Cardiac muscle cell (in vitro differentiated cells and primary cell): ENCODE measurements at regions not wholly inside any gene's neighbourhood (a gene's known extent, or its start where the extent isn't known, plus 50 kb on each side); places are given as distances from the start of the nearest gene placed in this dataset.
A peak's percentile ranks its signal among the peaks of the same experiment; 100 is the strongest.

ENCODE experiments used
- DNase-seq, 2 donors: peaks; one replicate each; pipeline versions ENCODE4 v3.0.0 to v3.0.0-alpha.2; 2010 to 2017; ENCODE audit warnings: low read depth in 1 of 2, low spot score in 1 of 2
- H3K27ac ChIP-seq: fragments of 200-600 bp; sonication (generic); 2 replicates; pipeline ENCODE4 v1.5.1; 2016
- H3K27me3 ChIP-seq: fragments of 200-600 bp; sonication (generic); 2 replicates; pipeline ENCODE4 v1.6.0; 2016; ENCODE audit warnings: control low read depth
- H3K36me3 ChIP-seq: fragments of 200-600 bp; sonication (generic); 2 replicates; pipeline ENCODE4 v1.5.1; 2016; ENCODE audit warnings: control low read depth
- H3K4me1 ChIP-seq: fragments of 200-600 bp; sonication (generic); 2 replicates; pipeline ENCODE4 v1.8.1; 2017; ENCODE audit warnings: low read depth, mild to moderate bottlenecking, mixed run types
- H3K4me3 ChIP-seq: fragments of 200-600 bp; sonication (generic); 2 replicates; pipeline ENCODE4 v1.5.1; 2016; ENCODE audit warnings: mild to moderate bottlenecking
- H3K9me3 ChIP-seq: fragments of 200-600 bp; sonication (generic); 2 replicates; pipeline ENCODE4 v1.5.1; 2017; ENCODE audit warnings: low read depth, mild to moderate bottlenecking, control low read depth
- TF ChIP-seq, protein P1 (sequence below): IDR thresholded peaks from 2 replicates; pipeline ENCODE4 v1.5.1; 2012; ENCODE audit warnings: low read depth, mild to moderate bottlenecking, low read length

DNA sequence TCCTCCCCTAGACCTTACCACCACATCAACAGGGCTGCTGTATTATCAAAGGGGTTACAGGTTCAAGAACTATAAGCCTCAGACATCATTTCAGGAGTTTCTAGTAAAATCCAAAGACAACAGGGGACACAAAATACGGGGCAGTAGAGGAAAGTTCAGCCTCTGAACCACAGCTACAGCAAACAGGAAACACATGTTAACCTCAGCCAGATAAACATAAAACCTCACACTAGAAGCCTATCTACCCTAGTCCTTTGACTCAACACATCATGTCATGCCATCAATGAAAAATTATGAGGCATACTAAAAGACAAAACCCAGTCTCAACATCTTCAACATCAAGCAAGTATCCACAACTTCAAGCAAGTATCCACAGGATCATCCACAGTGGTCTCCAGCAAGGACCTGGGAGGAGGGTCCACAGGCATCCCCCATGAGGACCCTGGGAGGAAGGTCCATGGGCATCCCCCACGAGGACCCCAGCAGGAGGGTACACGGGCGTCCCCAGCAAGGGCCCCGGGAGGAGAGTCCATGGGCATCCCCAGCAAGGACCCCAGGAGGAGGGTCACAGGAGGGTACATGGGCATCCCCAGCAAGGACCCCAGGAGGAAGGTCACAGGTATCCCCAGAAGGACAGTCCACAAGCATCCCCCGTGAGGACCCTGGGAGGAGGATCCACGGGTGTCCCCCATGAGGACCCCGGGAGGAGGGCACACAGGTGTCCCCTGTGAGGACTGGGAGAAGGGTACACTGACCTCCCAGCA lies 440.0 kb downstream of the MATN1 start:
- DNase-seq: peak in 1 of 2 donors; percentile 2
- TF ChIP-seq, protein P1, sequence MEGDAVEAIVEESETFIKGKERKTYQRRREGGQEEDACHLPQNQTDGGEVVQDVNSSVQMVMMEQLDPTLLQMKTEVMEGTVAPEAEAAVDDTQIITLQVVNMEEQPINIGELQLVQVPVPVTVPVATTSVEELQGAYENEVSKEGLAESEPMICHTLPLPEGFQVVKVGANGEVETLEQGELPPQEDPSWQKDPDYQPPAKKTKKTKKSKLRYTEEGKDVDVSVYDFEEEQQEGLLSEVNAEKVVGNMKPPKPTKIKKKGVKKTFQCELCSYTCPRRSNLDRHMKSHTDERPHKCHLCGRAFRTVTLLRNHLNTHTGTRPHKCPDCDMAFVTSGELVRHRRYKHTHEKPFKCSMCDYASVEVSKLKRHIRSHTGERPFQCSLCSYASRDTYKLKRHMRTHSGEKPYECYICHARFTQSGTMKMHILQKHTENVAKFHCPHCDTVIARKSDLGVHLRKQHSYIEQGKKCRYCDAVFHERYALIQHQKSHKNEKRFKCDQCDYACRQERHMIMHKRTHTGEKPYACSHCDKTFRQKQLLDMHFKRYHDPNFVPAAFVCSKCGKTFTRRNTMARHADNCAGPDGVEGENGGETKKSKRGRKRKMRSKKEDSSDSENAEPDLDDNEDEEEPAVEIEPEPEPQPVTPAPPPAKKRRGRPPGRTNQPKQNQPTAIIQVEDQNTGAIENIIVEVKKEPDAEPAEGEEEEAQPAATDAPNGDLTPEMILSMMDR: no peak
- no peaks in the 10 kb centered on the region for H3K27me3 ChIP-seq
- H3K9me3 ChIP-seq: no peaks in the 10 kb centered on the region
- no peak overlapping the region for H3K4me3 ChIP-seq
- no peak overlapping the region for H3K27ac ChIP-seq
- H3K36me3 ChIP-seq: no peaks in the 10 kb centered on the region
- H3K4me1 ChIP-seq: no peaks in the 10 kb centered on the region

DNA sequence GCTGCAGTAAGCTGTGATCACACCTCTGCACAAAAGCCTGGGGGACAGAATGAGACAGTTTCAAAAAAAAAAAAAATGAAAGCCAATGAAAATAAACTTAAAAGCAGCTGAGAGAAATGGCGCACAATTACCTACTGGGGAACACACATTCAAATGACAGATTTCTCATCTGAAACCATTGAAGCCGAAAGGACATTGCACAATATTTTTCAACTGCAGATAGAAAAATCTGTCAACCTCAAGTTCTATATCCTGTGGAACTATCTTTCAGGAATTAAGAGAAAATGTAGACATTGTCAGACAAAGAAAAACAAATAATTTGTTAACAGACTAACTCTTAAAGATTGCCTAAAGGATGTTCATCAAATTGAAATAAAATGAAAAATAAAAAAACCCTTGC lies 442.8 kb downstream of the MATN1 start:
- no peaks in the 10 kb centered on the region for H3K27me3 ChIP-seq
- no peak overlapping the region for H3K4me3 ChIP-seq
- TF ChIP-seq, protein P1: no peak
- no peak overlapping the region for H3K27ac ChIP-seq
- H3K36me3 ChIP-seq: no peaks in the 10 kb centered on the region
- no peaks in the 10 kb centered on the region for H3K4me1 ChIP-seq
- DNase-seq: no peak
- H3K9me3 ChIP-seq: no peaks in the 10 kb centered on the region

DNA sequence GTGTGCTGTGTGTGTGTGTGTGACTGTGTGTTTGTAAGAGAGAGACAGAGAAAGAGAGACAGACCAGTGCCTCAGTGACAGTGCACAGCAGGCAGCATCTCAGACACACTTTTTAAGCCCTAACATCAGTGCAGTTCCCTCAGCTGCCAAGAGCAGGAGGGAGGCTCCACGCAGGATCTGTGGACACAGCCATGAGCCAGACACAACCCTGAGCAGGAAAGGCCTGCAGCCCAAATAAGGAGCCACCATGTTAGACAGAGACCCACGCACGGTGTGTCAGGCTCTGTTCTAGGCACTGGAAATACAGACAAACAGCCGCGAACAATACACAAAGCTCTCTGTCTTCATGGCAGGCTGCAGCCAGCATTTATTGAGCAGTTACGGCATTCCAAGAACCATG lies 445.5 kb downstream of the MATN1 start:
- Histone ChIP-seq H3K4me1 (no peaks in the 10 kb centered on the region), H3K27ac (no peak overlapping the region), H3K27me3 (no peaks in the 10 kb centered on the region), H3K36me3 (no peaks in the 10 kb centered on the region), H3K4me3 (no peak overlapping the region), H3K9me3 (no peaks in the 10 kb centered on the region)
- TF ChIP-seq, protein P1: no peak
- DNase-seq: no peak

DNA sequence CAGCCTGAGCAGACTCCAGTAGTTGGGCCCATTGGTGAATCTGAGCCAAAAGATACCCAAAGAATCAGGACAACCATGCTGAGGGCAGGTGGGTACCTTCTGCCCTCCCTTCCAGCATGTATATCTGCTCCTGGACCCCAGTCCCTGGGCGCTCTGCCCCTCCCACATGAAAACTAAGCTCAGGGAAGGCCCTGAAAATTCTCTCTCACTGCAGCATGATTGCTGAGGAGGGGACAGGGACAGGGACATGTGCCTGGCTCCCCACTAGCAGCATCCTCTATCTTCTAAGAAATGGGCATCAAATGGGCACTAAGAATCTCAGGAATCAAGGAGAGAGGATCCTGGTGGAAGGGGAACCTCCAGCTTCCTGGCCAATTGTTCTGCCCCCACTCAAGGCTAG lies 446.0 kb downstream of the MATN1 start:
- TF ChIP-seq, protein P1: no peak
- no peaks in the 10 kb centered on the region for H3K27me3 ChIP-seq
- no peaks in the 10 kb centered on the region for H3K4me1 ChIP-seq
- H3K27ac ChIP-seq: no peak overlapping the region
- no peaks in the 10 kb centered on the region for H3K9me3 ChIP-seq
- no peak overlapping the region for H3K4me3 ChIP-seq
- DNase-seq: no peak
- H3K36me3 ChIP-seq: no peaks in the 10 kb centered on the region

DNA sequence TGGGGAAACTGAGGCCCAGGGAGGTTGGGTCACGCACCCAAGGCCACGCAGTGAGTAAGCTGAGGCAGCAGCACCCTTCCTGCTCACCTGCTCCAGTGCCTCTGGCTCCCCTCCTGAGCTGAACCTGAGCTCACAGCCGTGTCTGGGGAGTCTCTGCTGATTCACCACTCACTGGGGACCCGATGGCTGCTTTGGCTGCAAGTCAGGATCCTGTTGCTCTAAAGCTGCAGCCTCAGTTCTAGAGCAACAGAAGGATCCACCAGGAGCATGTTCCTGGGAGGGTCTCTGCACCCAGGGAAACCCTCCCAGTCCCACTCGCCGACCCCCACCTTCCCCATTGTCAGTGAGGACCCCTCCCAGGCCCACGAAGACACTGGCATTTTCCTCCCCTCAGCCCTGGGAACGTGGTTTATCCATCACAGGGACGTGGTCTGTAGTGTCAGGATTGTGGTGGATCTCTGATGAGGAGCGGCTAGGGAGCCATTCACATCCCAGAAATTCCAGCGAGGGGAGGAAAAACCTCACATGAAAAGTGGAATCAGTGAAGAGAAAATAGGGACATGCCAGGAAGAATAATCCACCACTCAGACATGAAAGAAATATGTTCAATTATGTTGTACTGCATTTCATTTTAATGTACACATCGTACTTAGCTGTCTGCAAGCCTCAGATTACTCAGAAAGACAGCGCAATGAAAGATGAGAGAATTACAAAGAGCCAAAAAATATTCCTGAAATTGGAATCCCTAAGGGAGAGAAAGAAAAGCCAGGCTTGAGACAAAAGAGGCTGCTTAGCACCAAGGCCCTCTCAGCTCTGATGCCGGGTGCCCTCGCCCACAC lies 447.2 kb downstream of the MATN1 start:
- no peaks in the 10 kb centered on the region for H3K4me1 ChIP-seq
- DNase-seq: no peak
- TF ChIP-seq, protein P1: no peak

More for the DNA sequence above, 447.2 kb downstream of the MATN1 start:
- H3K27ac ChIP-seq: no peak overlapping the region
- no peaks in the 10 kb centered on the region for H3K9me3 ChIP-seq
- H3K4me3 ChIP-seq: no peak overlapping the region
- no peaks in the 10 kb centered on the region for H3K36me3 ChIP-seq
- H3K27me3 ChIP-seq: no peaks in the 10 kb centered on the region
